NCI-H2171 (cell line): ENCODE measurements at regions not wholly inside any gene's neighbourhood (a gene's known extent, or its start where the extent isn't known, plus 50 kb on each side); places are given as distances from the start of the nearest gene placed in this dataset.
"Not testable (repeated sequence)": the region's sequence is repeated elsewhere in the genome, so short reads cannot be mapped to it uniquely, and the experiment has no call there.

Experiments
- DNase-seq: peaks from one replicate; lab custom pipeline; 2025; lab: John Stamatoyannopoulos, UW

GRCh38 chr11:107276077-107276476 lies 181.5 kb downstream of the CWF19L2 start:
- DNase-seq, result no peak

- no peak for DNase-seq
Observed at GRCh38 chr11:107275632-107276031, 182.0 kb downstream of the CWF19L2 start.

GRCh38 chr11:107274138-107274537 lies 183.5 kb downstream of the CWF19L2 start:
- DNase-seq, result no peak

- DNase-seq, result no peak
Observed at GRCh38 chr11:107272561-107272960, 185.1 kb downstream of the CWF19L2 start.

GRCh38 chr11:107271425-107271824 lies 186.2 kb downstream of the CWF19L2 start:
- DNase-seq, result no peak

- DNase-seq, result no peak
Observed at GRCh38 chr11:107268977-107269376, 188.6 kb downstream of the CWF19L2 start.

GRCh38 chr11:107266455-107266854 lies 191.2 kb downstream of the CWF19L2 start:
- no peak for DNase-seq

- DNase-seq, result no peak
Observed at GRCh38 chr11:107265591-107266121, 192.0 kb downstream of the CWF19L2 start.

GRCh38 chr11:107263844-107264563 lies 193.6 kb downstream of the CWF19L2 start:
- no peak for DNase-seq

GRCh38 chr11:107259811-107260221 lies 197.8 kb downstream of the CWF19L2 start:
- DNase-seq, result no peak

GRCh38 chr11:107257710-107258109 lies 199.9 kb downstream of the CWF19L2 start:
- no peak for DNase-seq

GRCh38 chr11:107253661-107254060 lies 204.0 kb downstream of the CWF19L2 start:
- DNase-seq, result not testable (repeated sequence)

GRCh38 chr11:107252429-107253161 lies 205.0 kb downstream of the CWF19L2 start:
- DNase-seq, result no peak

- DNase-seq, result no peak
Observed at GRCh38 chr11:107251298-107251697, 206.3 kb downstream of the CWF19L2 start.

GRCh38 chr11:107250017-107250416 lies 207.6 kb downstream of the CWF19L2 start:
- no peak for DNase-seq

GRCh38 chr11:107249054-107249453 lies 208.6 kb downstream of the CWF19L2 start:
- no peak for DNase-seq

- DNase-seq, result no peak
Observed at GRCh38 chr11:107247167-107247861, 210.3 kb downstream of the CWF19L2 start.

- DNase-seq, result no peak
Observed at GRCh38 chr11:107243929-107244328, 213.7 kb downstream of the CWF19L2 start.

- no peak for DNase-seq
Observed at GRCh38 chr11:107232451-107232850, 214.2 kb upstream of the GUCY1A2 start.

- DNase-seq, result no peak
Observed at GRCh38 chr11:107224836-107225235, 206.6 kb upstream of the GUCY1A2 start.

- DNase-seq, result no peak
Observed at GRCh38 chr11:107222916-107223460, 204.7 kb upstream of the GUCY1A2 start.

- DNase-seq, result no peak
Observed at GRCh38 chr11:107222431-107222830, 204.2 kb upstream of the GUCY1A2 start.
